HepG2 (cell line): ENCODE measurements at regions not wholly inside any gene's neighbourhood (a gene's known extent, or its start where the extent isn't known, plus 50 kb on each side); places are given as distances from the start of the nearest gene placed in this dataset.

Source experiments
- DPF2 ChIP-seq: sonication (generic); formaldehyde crosslinking; IDR thresholded peaks from 2 replicates; pipeline ENCODE4 v1.4.0; 2020; ENCODE audit warnings: mild to moderate bottlenecking, low read depth, missing genetic modification reagents, borderline replicate concordance
- HINFP ChIP-seq: sonication (generic); formaldehyde crosslinking; IDR thresholded peaks from 2 replicates; pipeline ENCODE4 v1.4.0; 2020; ENCODE audit warnings: low read depth, mild to moderate bottlenecking, missing genetic modification reagents
- POLR2A ChIP-seq, 2 experiments: IDR thresholded peaks; 2 replicates each; pipeline ENCODE4 v1.6.1; 2011; ENCODE audit warnings: low read depth in 2 of 2, low read length in 2 of 2, mild to moderate bottlenecking in 1 of 2, moderate library complexity in 1 of 2; ENCODE audit not compliant: insufficient read depth in 1 of 2
- RCOR2 ChIP-seq: IDR thresholded peaks from 2 replicates; pipeline ENCODE4 v1.6.1; 2016; ENCODE audit warnings: missing biosample characterization, missing genetic modification reagents
- REXO4 ChIP-seq: sonication (generic); formaldehyde crosslinking; IDR thresholded peaks from 2 replicates; pipeline ENCODE4 v1.8.0; 2022; ENCODE audit warnings: missing genetic modification reagents, mild to moderate bottlenecking, borderline replicate concordance
- TF ChIP-seq, protein P1 (sequence below), 2 experiments: sonication (generic) in 1 of 2; formaldehyde crosslinking in 1 of 2; IDR thresholded peaks; 2 replicates each; pipeline versions ENCODE4 v1.6.1 to v1.9.0; 2014 to 2022; ENCODE audit warnings: antibody characterized with exemption in 1 of 2, borderline replicate concordance in 1 of 2, inconsistent platforms in 1 of 2, low read depth in 1 of 2, missing genetic modification reagents in 1 of 2

GRCh38 chr2:126754240-126755004, 98.5 kb downstream of the GYPC start:
- no peak for TF ChIP-seq HINFP
- no peak for TF ChIP-seq DPF2 (CRISPR knock-in tag)
- TF ChIP-seq REXO4 (CRISPR knock-in tag) = no peak
- no peak for TF ChIP-seq RCOR2 (CRISPR knock-in tag)
- no peak for TF ChIP-seq POLR2A (IDR thresholded peaks at IDR 0.05; ENCODE audit: insufficient read depth in 1 of 2, low read depth in 2 of 2, low read length in 2 of 2)
- TF ChIP-seq, protein P1, sequence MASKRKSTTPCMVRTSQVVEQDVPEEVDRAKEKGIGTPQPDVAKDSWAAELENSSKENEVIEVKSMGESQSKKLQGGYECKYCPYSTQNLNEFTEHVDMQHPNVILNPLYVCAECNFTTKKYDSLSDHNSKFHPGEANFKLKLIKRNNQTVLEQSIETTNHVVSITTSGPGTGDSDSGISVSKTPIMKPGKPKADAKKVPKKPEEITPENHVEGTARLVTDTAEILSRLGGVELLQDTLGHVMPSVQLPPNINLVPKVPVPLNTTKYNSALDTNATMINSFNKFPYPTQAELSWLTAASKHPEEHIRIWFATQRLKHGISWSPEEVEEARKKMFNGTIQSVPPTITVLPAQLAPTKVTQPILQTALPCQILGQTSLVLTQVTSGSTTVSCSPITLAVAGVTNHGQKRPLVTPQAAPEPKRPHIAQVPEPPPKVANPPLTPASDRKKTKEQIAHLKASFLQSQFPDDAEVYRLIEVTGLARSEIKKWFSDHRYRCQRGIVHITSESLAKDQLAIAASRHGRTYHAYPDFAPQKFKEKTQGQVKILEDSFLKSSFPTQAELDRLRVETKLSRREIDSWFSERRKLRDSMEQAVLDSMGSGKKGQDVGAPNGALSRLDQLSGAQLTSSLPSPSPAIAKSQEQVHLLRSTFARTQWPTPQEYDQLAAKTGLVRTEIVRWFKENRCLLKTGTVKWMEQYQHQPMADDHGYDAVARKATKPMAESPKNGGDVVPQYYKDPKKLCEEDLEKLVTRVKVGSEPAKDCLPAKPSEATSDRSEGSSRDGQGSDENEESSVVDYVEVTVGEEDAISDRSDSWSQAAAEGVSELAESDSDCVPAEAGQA (IDR thresholded peaks at IDR 0.05; ENCODE audit: low read depth) = no peak
- TF ChIP-seq, protein P1 (CRISPR knock-in tag; IDR thresholded peaks at IDR 0.05; ENCODE audit: borderline replicate concordance) = no peak
